Activated CD4-positive, alpha-beta T cell treated with anti-CD3 and anti-CD28 coated beads, Interleukin-2, Interleukin-6, amounts not matched to agents 100 ng/mL and 50 ng/mL, durations not matched to agents 16 hours and 8 hours (primary cell): ENCODE measurements at regions not wholly inside any gene's neighbourhood (a gene's known extent, or its start where the extent isn't known, plus 50 kb on each side); places are given as distances from the start of the nearest gene placed in this dataset.
A peak's percentile ranks its signal among the peaks of the same experiment; 100 is the strongest.
"Not testable (repeated sequence)": the region's sequence is repeated elsewhere in the genome, so short reads cannot be mapped to it uniquely, and the experiment has no call there.

Experiments
- DNase-seq: peaks from one replicate; pipeline ENCODE4 v3.0.0-alpha.2; 2020

DNA sequence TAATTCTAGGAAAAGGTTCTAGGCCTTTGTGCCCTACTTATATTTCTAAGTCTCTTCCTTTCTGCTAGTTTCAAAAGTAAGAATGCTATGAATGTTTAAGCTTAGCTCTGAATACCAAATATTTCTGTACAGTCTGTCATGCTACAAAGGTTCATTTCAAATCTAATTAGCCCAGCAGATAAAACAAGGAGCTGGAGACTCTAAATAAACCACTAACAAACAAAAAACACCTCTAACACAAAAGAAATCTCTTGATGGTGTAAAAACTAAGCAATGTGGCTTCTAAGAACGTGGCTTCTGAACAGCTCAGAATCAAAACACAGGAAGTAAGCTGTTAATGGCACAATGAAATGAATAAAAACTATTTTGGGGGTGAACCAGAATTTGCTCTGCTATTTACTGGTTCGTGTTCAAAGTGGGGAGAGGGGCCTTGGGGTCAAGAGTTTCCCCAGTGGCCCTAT lies 198.3 kb downstream of the BCAS1 start:
- no peak for DNase-seq

DNA sequence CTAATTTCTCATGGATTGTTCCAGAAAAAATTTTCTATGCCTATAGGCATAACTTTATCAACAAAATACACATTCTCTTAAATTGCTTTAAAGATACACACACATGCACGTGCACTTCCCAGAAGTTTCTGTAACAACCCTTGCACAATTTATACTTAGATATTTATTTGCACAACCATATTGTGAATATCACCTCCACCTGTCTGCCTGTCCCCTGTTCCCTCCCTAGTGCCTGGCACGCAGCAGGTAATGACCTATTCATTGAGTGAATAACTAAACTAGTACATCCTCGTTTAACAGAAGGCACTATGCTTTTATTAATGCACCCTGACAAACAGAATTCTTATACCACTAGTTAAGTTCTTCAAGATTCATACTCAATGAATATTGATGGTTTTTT lies 198.9 kb downstream of the BCAS1 start:
- DNase-seq, result no peak

DNA sequence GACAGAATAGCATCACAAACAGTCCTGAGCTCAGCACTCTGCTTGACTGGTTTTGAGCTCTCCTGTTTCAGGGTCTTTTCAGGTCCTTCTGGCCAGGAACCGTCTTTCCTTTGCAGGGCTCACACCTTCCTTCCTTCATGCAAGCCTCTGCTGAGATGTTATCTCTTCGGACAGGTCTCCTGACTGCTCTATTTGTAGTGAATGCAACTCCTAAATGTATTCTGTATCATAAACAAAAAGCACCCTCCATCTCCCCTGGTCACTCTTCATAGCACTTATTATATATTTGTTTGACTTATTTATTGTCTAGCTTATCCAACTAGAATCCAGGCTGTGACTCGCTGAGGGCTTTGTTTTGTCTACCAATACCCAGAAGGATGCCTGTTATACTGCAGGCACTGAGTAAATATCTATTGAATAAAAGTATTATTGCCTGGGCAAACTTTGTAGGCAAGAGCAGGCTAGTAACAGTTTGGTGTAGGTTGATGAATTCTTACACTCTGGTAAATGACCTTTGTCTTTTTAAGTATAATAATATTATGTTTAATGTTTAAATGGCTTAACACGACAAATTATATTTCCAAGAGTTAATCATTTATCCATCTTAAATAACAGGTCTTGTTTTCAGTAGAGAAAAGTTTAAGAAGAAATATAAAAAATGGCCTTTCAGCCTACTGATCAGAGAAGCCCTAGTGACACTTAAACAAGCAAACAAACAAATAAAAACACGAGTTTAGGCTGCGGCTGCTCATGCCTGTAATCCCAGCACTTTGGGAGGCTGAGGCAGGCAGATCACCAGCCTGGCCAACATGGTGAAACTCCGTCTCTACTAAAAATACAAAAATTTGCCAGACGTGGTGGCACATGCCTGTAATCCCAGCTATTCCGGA lies 199.7 kb downstream of the BCAS1 start:
- no peak for DNase-seq

DNA sequence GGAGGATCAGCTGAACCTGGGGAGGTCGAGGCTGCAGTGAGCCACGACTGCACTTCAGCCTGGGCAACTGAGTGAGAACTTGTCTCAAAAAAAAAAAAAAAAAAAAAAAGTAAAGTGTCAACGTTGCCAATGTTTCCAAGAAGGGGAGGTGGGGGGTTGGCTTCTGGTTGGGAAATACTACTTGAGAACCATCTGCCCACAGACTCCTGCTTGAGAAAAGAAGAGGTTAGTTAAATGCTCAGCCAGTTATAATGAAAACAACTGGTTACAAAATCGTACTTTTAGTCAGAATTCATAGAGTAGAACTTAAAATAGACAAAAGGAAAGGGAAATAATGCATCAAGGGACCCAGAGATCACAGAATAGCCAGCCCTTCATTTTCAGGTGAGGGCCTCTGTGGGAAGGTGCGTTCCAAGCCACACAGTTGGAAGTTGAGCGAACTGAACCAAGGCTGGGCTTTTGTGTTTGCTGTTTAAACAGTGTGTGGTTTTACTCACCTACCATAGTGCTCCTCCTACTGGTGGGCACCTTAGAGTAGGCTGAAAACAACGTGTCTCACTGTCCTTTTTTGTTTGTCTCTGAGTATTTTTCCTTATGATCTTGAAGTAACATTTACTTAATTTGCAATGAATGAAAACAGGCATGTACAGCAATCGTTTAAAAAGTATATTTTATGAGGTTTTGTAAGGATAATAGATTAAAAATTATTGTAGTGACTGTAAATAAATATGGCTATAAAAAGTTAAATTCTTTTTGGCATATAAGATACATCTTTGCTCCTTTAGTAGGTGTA lies 200.7 kb downstream of the BCAS1 start:
- DNase-seq, result peak; percentile 84

DNA sequence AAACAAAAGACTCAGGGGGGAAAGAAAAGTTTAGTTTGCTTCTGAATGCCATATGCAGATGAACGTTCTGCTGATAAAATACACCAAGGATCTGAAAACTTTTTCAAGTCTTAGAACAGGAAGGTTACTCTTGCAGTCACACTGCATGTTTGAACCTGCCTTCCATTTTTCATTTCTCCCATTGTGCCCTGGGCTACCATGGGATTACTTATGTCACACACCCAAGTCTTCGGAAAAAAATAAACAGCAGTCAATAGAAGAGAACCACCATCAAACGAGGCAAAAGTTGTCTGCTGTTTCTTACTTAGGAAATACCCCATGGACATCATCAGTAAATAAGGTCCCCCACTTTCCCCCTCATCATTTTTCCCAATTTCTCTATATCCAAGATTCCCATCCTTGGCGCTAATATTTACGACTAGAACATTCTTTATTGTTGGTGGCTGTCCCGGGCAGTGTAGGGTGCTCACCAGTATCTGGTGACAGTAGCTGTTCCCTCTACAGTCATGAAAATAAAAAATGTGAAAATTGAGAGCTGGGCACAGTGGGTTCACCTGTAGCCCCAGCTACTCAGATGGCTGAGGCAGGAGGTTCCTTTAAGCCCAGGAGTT lies 202.5 kb downstream of the BCAS1 start:
- no peak for DNase-seq

DNA sequence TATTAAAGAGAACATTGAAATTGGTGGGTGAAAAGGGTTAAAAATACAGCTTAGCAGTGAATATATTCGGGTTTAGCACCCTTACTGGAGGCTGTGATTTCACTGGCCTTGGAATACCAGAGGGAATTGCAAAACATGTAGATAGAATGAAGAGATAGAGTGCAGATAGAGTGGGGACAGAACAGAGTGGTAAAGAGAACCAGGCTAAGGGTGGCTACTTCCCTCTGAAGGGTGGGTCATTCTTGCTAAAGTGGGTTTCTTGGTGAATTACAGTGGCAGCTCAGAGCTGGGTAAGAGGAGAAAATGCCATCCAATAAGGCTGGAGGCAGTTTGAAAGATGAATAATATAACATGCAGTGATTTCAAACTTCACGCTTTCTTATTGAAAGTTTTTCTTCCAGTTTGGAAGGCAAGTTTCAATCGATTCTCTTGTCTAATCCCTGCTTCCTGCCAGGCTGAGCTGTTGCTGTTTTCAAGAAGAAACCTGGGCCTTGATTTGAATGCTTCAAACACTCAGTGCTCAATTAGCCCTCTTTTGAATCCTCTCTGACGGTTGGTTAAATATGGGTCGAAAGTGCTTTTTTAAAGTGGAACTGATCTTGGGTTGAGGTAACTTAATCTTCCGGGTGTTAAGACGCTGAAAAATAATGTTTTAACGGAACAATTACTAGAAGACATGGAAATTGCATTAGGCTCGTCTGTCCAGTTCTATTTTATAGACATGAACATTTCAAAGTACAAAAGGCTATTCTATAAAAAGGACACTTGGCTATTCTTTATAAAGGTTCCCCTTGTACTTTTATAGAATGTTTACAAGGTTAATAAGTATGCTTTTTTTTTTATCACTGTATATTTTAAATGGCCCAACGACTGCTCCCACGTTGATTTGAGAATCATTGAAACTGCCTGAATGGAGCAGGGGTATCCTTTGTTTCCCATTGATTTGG lies 203.3 kb downstream of the BCAS1 start:
- DNase-seq, result peak; percentile 50

DNA sequence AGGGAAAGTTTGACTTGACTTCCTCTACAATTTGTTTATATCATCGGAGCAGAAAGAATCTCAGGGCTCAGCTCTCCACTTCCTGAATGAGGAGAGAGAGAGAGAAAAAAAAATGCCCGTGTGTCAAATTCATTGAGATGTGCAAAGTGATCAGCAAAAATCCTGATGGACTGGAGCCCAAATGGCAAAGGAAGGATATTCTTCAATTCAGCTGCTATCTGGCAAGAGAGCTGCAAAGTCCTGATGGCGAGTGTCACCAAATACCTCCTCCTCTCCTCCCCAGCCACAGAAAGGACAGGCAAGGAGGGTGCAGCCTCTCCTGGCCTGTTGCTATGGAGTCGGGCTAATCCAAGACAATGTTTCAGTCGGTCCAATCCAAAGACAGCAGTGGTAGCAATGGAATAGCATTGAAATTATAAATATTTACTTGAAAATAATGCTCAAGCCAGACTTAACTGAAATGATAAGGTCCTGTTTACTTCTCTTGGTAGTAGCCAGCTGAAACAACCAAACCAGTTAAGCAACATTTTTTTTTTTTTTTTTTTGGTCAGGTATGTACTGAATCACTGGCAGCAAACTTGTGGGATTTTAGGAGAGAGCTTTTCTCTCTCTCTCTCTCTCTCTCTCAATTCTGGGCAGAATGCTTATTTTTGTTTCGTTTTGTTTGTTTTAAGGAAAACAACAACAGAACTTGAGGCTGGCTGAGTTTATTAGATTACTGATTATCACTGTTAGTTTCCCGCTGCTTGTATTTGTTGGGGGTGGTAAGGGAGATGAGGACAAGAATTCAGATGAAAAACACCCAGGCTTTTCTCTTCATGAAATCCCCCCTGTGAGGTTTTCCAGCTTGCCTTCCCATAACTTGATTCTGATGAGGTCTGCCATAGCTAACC lies 204.2 kb downstream of the BCAS1 start:
- peak; percentile 24 for DNase-seq

DNA sequence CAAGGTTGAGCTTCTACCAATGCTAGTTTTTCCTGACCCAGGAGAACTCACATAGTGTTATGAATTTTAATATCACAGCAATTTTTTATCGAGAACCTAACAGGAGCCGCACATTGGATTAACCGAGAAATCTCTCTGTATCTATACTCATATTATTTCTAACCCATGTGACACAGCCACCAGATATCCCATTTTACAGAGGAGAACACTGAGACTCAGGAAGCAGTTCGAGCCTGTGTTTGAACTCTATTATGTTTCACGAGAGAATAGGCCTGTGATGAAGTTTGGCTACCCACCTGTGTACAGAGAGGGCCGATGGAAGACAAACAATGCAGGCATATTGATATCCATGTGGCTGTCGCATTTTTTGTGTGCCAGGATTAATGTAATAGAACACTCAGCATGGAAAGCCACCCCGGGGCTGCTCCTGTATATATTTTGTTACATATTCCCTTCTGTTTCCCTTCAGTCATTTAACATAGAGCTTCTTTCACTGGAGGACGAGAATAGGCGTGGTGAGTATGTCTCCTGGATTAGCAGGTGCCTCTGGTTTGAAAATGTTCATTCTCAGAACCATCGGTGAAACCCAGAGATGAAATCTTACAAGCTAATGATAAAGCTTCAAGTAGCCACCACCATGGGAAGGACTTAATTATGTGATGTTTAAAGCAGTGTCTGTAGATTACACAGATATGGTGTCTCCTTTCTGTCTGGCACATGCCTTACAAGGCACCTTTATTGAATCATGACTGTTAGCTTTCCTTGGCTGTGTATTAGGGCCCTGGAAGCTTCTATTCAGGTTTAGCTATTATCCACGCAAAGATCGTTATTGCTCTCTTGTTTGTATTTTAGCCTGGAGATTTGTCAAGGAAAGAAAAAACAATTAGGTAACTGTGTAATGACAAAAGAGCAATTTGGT lies 205.4 kb downstream of the BCAS1 start:
- DNase-seq, result not testable (repeated sequence)

DNA sequence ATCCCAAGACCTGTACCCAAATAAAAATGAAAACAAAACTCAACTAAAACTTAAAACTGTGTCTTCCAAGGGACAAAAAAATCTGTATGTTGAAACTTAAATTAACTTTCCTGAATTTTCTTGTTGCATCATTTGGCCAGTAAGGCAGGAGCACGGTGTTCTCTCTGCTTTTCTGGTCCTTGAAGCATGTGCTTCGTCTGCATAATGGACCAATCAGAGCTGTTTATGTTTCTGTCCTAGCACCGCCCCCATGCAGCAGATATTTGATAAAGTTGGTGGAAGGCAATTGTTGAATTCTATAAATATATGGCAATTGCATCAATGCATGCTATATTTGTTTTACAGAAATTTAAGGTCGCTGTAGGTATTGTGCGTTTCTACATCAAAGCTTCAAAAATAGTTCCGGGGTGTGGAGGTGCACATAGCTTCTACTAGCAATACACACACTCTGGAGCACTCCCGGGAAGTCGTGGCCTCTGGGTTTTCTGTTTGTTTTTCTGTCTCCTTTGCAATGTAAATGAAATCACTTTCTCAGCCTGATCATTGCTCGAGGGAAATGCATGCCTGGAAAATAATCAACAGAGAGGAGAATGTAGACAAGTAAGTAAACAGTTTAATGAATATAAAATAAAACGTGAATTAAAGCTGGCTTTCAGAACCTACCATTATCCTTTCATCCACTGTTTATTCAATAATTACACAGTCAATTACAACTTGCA lies 206.3 kb downstream of the BCAS1 start:
- DNase-seq, result not testable (repeated sequence)

DNA sequence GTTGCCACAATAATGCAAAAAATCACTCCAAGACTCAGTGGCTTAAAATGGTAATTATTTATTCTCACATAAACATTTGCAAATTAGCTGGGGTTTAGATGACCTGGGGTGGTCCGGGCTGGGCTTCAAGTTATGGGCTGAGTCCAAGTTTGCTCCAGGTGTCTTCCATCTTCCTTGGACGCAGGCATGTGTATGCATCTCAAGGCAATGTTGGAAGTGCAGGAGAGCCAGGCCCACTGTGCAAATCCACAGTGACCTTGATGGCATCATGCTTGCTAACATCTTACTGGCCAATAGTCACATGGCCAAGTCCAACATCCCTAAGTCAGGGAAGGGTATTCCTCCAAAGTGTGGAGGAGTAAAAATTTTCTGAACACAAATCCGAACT lies 206.9 kb downstream of the BCAS1 start:
- not testable (repeated sequence) for DNase-seq

DNA sequence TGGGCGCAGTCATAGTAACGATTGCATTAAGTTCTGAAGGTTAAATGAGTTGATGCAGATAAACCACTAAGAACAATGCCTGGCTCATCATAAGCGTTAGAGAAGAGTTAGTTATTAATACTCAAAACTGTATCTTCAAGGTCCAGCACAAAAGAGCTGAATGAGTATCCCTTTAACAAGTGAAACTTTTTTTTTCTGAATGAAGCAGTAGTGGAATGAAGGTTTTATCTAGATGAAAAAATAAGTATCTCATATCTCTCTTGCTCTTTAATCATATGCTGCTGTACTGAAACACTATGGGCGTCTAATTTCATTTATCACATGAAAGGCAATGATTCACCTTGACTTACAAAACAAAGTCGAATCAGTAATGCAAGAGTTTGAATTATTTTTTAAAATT lies 207.4 kb downstream of the BCAS1 start:
- not testable (repeated sequence) for DNase-seq

DNA sequence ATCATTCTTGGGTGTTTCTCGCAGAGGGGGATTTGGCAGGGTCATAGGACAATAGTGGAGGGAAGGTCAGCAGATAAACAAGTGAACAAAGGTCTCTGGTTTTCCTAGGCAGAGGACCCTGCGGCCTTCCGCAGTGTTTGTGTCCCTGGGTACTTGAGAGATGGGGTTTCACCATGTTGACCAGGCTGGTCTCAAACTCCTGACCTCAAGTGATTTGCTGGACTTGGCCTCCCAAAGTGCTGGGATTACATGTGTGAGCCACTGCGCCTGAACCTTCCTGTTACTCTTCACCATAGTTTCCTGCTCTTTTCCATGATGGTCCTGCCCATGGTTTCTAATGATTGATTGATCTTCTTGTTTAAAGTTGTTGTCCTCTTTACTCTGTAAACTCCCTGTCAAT lies 207.9 kb downstream of the BCAS1 start:
- not testable (repeated sequence) for DNase-seq

DNA sequence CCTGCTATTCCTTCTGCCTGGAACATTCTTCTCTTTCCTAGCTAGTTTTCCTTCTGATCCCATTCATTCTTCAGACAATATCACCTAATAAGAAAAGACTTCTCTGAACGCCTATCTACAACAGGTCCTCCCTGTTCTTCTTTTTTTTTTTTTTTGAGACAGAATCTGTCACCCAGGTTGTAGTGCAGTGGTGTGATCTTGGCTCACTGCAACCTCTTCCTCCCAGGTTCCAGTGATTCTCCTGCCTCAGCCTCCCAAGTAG lies 208.3 kb downstream of the BCAS1 start:
- DNase-seq, result not testable (repeated sequence)

DNA sequence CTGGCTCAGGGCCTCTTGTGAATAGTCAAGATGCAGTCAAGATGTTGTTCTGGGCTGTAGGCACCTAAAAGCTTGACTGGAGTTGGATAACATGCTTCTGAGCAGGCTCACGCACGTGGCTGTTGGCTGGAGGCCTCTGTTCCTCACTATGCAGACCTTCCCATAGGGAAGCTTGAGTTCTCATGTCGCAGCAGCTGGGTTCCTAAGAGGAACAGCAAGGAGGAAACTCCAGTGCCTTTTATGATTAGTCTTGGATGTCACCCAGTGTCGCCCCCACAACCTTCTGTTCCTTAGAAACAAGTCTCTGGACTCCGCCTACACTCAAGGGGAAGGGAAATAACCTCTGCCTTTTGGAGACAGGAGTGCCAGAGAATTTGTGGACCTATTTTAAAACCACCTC lies 210.7 kb downstream of the BCAS1 start:
- DNase-seq, result no peak

DNA sequence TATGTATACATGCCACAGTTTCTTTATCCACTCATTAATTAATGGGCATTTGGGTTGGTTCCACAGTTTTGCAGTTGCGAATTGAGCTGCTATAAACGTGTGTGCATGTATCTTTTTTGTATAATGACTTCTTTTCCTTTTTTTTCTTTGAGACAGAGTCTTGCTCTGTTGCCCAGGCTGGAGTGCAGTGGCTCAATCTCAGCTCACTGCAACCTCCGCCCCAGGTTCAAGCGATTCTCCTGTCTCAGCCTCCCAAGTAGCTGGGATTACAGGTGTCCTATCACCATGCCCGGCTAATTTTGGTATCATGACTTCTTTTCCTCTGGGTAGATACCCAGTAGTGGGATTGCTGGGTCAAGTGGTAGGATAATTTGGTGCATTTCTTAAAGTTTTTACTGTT lies 211.4 kb downstream of the BCAS1 start:
- DNase-seq, result not testable (repeated sequence)

DNA sequence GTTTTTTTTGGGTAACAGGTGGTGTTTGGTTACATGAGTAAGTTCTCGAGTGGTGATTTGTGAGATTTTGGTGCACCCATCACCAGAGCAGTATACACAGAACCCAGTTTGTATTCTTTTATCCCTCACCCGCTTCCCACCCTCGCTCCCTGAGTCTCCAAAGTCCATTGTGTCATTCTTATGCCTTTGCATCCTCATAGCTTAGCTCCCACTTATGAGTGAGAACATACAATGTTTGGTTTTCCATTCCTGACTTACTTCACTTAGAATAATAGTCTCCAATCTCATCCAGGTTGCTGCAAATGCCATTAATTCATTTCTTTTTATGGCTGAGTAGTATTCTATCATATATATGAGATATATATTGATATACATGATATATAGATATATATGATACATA lies 211.9 kb downstream of the BCAS1 start:
- DNase-seq, result not testable (repeated sequence)

DNA sequence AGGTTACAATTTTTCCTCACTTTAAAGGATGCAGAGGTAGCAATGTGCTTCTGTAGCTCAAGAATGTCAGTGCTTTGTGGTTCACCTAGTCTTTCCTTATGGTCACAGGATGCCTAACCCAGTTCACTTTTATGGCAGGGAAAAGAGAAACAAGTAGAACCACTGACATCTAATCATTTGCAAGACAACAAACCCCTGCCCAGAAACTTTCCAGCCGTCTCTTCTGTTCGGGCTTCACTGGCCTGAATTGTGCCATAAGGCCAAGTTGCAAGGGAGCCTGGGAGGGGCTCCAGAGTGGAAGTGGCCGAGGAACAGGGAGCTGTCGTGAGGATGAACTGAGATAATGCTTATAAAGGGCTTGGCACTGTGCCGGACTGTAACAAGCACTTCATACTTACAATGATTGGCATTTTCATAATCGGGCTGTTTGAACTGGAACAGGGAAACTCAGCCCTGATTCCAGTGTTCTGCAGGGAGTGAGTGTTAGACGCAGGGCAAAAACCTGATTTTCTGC lies 212.6 kb downstream of the BCAS1 start:
- DNase-seq, result no peak

DNA sequence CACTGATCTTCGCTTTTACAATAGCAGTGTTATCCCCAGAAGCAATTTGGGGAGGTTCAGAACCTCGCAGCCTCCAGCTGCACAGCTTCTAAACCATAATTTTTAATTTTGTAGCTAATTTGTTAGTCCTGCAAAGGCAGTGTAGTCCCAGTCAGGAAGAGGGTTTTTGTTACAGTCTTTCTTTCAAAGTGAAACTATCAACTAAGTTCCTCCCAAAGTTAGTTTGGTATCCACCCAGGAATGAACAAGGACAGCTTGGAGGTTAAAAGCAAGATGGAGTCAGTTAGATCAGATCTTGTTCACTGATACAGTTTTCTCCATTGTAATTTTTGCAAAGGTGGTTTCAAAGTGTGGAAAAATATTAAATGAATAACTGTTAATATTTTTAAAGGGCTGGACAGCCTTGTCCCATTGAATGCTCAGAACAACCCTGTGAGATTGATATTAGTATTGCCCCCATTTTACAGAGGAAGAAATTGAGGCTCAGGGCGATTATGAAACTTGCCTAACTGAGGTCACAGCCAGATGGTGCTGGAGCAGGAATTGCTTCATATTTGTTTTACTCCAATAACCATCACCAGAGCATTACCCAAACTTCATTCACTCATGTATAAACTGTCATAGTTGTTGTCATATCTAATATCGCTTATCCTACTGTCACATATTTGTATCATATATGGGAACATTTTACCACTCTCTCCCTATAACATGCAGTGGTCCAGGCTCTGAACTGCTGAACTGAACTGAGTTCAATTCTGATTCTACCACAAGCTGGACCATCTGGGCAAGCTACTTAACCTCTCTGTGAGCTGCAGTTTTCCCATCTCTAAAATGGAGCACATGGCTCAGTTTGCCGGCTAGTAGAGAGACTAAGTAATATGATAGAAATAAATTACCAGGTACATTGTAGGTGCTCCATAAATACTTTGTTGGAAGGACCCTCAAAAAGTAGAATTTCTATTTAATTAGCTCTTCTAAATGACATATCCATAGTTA lies 213.8 kb downstream of the BCAS1 start:
- DNase-seq, result no peak
